SK-N-SH treated with all-trans-retinoic acid at 6 μM for 48 hours (cell line): ENCODE measurements at regions not wholly inside any gene's neighbourhood (a gene's known extent, or its start where the extent isn't known, plus 50 kb on each side); places are given as distances from the start of the nearest gene placed in this dataset.
A peak's percentile ranks its signal among the peaks of the same experiment; 100 is the strongest.

Source experiments
- ATAC-seq: fragments of 200-7000 bp; cut with Tn5 transposase; 3 replicates; pipeline ENCODE4 v1.9.1; 2020; ENCODE audit warnings: mild to moderate bottlenecking, moderate library complexity
- ARNTL ChIP-seq: fragments of 450-650 bp; formaldehyde crosslinking; IDR thresholded peaks from 2 replicates; pipeline ENCODE4 v1.5.0; 2020; ENCODE audit warnings: low read depth, mild to moderate bottlenecking, moderate library complexity, borderline replicate concordance
- BACH2 ChIP-seq: fragments of 250-450 bp; sonication (Bioruptor Pico); IDR thresholded peaks from 2 replicates; pipeline ENCODE4 v1.9.0; 2021; ENCODE audit warnings: mild to moderate bottlenecking, borderline replicate concordance
- CSDC2 ChIP-seq: fragments of 250-450 bp; sonication (Bioruptor Pico); IDR thresholded peaks from 2 replicates; pipeline ENCODE4 v1.5.0; 2020; ENCODE audit warnings: mild to moderate bottlenecking, moderate library complexity
- CSRNP3 ChIP-seq: fragments of 250-450 bp; sonication (Bioruptor Pico); IDR thresholded peaks from 2 replicates; pipeline ENCODE4 v1.5.1; 2021; ENCODE audit warnings: mild to moderate bottlenecking, moderate library complexity
- ISL1 ChIP-seq: fragments of 250-450 bp; sonication (Bioruptor Pico); IDR thresholded peaks from 2 replicates; pipeline ENCODE4 v2.1.2; 2022; ENCODE audit warnings: mild to moderate bottlenecking, moderate library complexity
- OSR1 ChIP-seq: fragments of 250-450 bp; sonication (Bioruptor Pico); IDR thresholded peaks from 2 replicates; pipeline ENCODE4 v1.8.0; 2022; ENCODE audit warnings: moderate library complexity, mild to moderate bottlenecking, inconsistent platforms
- PATZ1 ChIP-seq: fragments of 250-450 bp; sonication (Bioruptor Pico); IDR thresholded peaks from 2 replicates; pipeline ENCODE4 v1.8.0; 2020; ENCODE audit warnings: mild to moderate bottlenecking, moderate library complexity, borderline replicate concordance
- PPARA ChIP-seq: fragments of 250-450 bp; sonication (Bioruptor Pico); IDR thresholded peaks from 2 replicates; pipeline ENCODE4 v1.5.0; 2020; ENCODE audit warnings: mild to moderate bottlenecking, borderline replicate concordance
- RARB ChIP-seq: fragments of 250-450 bp; sonication (Bioruptor Pico); IDR thresholded peaks from 2 replicates; pipeline ENCODE4 v1.8.0; 2021; ENCODE audit warnings: mild to moderate bottlenecking, moderate library complexity
- SNAI2 ChIP-seq: fragments of 250-450 bp; sonication (Bioruptor Pico); IDR thresholded peaks from 2 replicates; pipeline ENCODE4 v1.5.0; 2020; ENCODE audit warnings: mild to moderate bottlenecking, moderate library complexity
- TCF4 ChIP-seq: fragments of 250-450 bp; sonication (Bioruptor Pico); IDR thresholded peaks from 2 replicates; pipeline ENCODE4 v1.8.0; 2021; ENCODE audit warnings: mild to moderate bottlenecking, moderate library complexity, borderline replicate concordance
- ZC3H10 ChIP-seq: fragments of 250-450 bp; sonication (Bioruptor Pico); IDR thresholded peaks from 2 replicates; pipeline ENCODE4 v1.5.1; 2021; ENCODE audit warnings: mild to moderate bottlenecking, moderate library complexity
- ZFP3 ChIP-seq: fragments of 250-450 bp; sonication (Bioruptor Pico); IDR thresholded peaks from 2 replicates; pipeline ENCODE4 v1.5.0; 2020; ENCODE audit warnings: mild to moderate bottlenecking, moderate library complexity
- ZFP30 ChIP-seq: fragments of 450-650 bp; formaldehyde crosslinking; IDR thresholded peaks from 2 replicates; pipeline ENCODE4 v1.5.0; 2022; ENCODE audit warnings: mild to moderate bottlenecking, moderate library complexity
- ZNF565 ChIP-seq: fragments of 450-650 bp; formaldehyde crosslinking; conservative IDR thresholded peaks from 2 replicates; pipeline ENCODE4 v1.5.0; 2020; ENCODE audit warnings: low read depth, mild to moderate bottlenecking, moderate library complexity
- TF ChIP-seq, protein P1 (sequence below): fragments of 250-450 bp; sonication (Bioruptor Pico); IDR thresholded peaks from 2 replicates; pipeline ENCODE4 v1.5.1; 2020; ENCODE audit warnings: low read depth, mild to moderate bottlenecking, moderate library complexity
- TF ChIP-seq, protein P2 (sequence below): fragments of 250-450 bp; sonication (Bioruptor Pico); IDR thresholded peaks from 2 replicates; pipeline ENCODE4 v1.5.0; 2020; ENCODE audit warnings: mild to moderate bottlenecking, moderate library complexity
- TF ChIP-seq, protein P3 (sequence below): fragments of 250-450 bp; sonication (Bioruptor Pico); IDR thresholded peaks from 2 replicates; pipeline ENCODE4 v1.8.0; 2021; ENCODE audit warnings: low read depth, mild to moderate bottlenecking, moderate library complexity, borderline replicate concordance

DNA sequence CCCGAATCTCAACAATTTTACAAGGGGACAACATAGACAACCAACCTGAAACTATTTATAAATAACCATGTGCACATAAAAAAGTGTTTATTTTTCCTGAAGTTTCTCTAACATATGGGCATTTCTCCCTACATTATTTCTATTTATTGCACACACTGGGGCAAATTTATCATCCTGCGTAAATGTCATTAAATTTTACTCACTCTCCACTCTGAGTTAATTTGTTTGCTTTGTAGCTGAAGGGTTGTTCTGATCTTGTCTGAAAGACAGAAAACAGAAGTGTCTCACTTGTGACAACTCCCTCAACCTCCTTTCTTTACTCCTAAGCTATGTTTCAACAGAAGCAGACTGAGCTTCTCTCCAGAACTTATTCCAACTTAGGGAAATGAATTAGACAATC lies 194.2 kb downstream of the HIPK3 start:
- no peak for TF ChIP-seq ARNTL
- TF ChIP-seq CSRNP3 (CRISPR knock-in tag), result no peak
- TF ChIP-seq ZFP30 (CRISPR knock-in tag), result no peak
- TF ChIP-seq ZFP3 (CRISPR knock-in tag), result no peak
- TF ChIP-seq PATZ1 (CRISPR knock-in tag), result no peak
- TF ChIP-seq, protein P1, sequence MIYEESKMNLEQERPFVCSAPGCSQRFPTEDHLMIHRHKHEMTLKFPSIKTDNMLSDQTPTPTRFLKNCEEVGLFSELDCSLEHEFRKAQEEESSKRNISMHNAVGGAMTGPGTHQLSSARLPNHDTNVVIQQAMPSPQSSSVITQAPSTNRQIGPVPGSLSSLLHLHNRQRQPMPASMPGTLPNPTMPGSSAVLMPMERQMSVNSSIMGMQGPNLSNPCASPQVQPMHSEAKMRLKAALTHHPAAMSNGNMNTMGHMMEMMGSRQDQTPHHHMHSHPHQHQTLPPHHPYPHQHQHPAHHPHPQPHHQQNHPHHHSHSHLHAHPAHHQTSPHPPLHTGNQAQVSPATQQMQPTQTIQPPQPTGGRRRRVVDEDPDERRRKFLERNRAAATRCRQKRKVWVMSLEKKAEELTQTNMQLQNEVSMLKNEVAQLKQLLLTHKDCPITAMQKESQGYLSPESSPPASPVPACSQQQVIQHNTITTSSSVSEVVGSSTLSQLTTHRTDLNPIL, result no peak
- TF ChIP-seq, protein P2, sequence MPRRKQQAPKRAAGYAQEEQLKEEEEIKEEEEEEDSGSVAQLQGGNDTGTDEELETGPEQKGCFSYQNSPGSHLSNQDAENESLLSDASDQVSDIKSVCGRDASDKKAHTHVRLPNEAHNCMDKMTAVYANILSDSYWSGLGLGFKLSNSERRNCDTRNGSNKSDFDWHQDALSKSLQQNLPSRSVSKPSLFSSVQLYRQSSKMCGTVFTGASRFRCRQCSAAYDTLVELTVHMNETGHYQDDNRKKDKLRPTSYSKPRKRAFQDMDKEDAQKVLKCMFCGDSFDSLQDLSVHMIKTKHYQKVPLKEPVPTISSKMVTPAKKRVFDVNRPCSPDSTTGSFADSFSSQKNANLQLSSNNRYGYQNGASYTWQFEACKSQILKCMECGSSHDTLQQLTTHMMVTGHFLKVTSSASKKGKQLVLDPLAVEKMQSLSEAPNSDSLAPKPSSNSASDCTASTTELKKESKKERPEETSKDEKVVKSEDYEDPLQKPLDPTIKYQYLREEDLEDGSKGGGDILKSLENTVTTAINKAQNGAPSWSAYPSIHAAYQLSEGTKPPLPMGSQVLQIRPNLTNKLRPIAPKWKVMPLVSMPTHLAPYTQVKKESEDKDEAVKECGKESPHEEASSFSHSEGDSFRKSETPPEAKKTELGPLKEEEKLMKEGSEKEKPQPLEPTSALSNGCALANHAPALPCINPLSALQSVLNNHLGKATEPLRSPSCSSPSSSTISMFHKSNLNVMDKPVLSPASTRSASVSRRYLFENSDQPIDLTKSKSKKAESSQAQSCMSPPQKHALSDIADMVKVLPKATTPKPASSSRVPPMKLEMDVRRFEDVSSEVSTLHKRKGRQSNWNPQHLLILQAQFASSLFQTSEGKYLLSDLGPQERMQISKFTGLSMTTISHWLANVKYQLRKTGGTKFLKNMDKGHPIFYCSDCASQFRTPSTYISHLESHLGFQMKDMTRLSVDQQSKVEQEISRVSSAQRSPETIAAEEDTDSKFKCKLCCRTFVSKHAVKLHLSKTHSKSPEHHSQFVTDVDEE, result no peak
- ATAC-seq, result no peak

GRCh38 chr11:33449798-33450197 lies 192.6 kb downstream of the HIPK3 start:
- no peak for TF ChIP-seq SNAI2 (CRISPR knock-in tag)
- TF ChIP-seq OSR1, result no peak
- 0 out of 2 replicates have a peak, but pooled peaks have one; percentile 34 for TF ChIP-seq ISL1 (CRISPR knock-in tag)
- TF ChIP-seq, all 23 proteins: peak for 1
- ATAC-seq, result peak; percentile 4; the same call in 1 of the 3 replicates

DNA sequence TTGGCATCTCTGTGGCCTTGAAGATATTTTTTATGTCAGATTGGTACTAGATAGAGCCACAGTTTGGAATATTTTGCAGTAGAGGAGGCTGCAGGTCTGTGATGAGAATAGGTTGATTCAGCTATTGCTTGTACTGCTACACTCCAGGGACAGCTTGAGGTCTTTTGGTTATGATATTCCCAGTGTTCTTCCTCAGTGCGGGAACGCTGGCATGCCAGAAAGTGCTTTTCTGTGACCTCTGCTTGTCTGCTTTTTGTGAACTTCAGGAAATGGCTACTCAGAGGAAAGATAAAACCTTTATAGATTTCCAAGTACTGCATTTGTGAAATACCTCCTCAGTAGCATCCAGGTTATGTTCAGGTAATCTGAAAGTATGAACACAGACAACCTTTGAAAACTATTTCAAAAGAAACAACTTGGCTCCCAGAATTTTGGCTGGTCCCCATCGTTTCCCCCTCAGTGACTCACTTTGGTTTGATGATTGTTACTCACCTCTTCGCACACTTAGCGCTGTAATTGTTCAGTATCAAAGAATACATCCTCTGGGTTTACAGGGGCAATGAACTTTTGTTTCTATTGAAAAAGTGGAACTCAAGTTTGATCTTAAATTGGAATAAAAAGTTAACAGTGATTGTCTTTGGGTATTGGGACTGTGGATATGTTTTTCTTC lies 191.4 kb downstream of the HIPK3 start:
- TF ChIP-seq, protein P1, result no peak
- TF ChIP-seq BACH2 (no peak), PATZ1 (CRISPR knock-in tag) (no peak), ARNTL (no peak), OSR1 (no peak)
- ATAC-seq, result no peak

- peak; percentile 72 for ATAC-seq
- TF ChIP-seq TCF4 (no peak), ISL1 (CRISPR knock-in tag) (no peak), RARB (CRISPR knock-in tag) (no peak), PPARA (CRISPR knock-in tag) (no peak), ZNF565 (CRISPR knock-in tag) (no peak), ZC3H10 (CRISPR knock-in tag) (no peak), ZFP3 (CRISPR knock-in tag) (no peak), CSDC2 (CRISPR knock-in tag) (no peak), PATZ1 (CRISPR knock-in tag) (no peak), SNAI2 (CRISPR knock-in tag) (no peak), ZFP30 (CRISPR knock-in tag) (no peak)
- TF ChIP-seq, protein P3, sequence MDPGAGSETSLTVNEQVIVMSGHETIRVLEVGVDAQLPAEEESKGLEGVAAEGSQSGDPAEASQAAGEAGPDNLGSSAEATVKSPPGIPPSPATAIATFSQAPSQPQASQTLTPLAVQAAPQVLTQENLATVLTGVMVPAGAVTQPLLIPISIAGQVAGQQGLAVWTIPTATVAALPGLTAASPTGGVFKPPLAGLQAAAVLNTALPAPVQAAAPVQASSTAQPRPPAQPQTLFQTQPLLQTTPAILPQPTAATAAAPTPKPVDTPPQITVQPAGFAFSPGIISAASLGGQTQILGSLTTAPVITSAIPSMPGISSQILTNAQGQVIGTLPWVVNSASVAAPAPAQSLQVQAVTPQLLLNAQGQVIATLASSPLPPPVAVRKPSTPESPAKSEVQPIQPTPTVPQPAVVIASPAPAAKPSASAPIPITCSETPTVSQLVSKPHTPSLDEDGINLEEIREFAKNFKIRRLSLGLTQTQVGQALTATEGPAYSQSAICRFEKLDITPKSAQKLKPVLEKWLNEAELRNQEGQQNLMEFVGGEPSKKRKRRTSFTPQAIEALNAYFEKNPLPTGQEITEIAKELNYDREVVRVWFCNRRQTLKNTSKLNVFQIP (CRISPR knock-in tag), result no peak
- TF ChIP-seq, protein P1, result no peak
Observed at GRCh38 chr11:33445761-33446161, 188.6 kb downstream of the HIPK3 start.
